AG10803 (cell line): ENCODE measurements at regions not wholly inside any gene's neighbourhood (a gene's known extent, or its start where the extent isn't known, plus 50 kb on each side); places are given as distances from the start of the nearest gene placed in this dataset.

ENCODE experiments used
- DNase-seq: peaks from one replicate; pipeline ENCODE4 v3.0.0; 2010; ENCODE audit warnings: low read depth
- H3K4me3 ChIP-seq: 2 replicates; pipeline ENCODE4 v1.5.1; 2011; ENCODE audit warnings: mild to moderate bottlenecking, low read length, control low read depth
- TF ChIP-seq, protein P1 (sequence below): conservative IDR thresholded peaks from 2 replicates; pipeline ENCODE4 v1.5.1; 2011; ENCODE audit warnings: mild to moderate bottlenecking, low read length, control low read depth, inconsistent platforms

DNA sequence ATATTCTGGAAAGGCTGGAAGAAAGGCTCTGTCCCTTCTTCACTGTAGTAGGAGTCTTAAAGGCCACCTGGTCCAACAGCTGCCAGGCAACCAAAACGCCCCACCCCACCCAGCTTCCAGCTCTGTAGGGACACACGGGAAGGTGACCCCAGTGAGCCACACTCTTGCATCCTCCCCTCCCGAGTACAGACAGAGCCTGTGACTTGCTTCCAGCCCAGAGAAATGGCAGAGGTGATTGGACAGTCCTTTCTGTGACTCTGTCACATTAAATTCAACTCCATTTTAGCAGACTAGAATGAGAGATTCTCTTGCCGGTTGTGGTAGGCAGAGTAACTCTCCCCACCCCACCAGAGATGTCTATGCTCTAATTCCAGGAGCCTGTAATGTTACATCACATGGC lies 226.2 kb upstream of the ARID1B start:
- no peak overlapping the region for H3K4me3 ChIP-seq
- DNase-seq = no peak
- TF ChIP-seq, protein P1, sequence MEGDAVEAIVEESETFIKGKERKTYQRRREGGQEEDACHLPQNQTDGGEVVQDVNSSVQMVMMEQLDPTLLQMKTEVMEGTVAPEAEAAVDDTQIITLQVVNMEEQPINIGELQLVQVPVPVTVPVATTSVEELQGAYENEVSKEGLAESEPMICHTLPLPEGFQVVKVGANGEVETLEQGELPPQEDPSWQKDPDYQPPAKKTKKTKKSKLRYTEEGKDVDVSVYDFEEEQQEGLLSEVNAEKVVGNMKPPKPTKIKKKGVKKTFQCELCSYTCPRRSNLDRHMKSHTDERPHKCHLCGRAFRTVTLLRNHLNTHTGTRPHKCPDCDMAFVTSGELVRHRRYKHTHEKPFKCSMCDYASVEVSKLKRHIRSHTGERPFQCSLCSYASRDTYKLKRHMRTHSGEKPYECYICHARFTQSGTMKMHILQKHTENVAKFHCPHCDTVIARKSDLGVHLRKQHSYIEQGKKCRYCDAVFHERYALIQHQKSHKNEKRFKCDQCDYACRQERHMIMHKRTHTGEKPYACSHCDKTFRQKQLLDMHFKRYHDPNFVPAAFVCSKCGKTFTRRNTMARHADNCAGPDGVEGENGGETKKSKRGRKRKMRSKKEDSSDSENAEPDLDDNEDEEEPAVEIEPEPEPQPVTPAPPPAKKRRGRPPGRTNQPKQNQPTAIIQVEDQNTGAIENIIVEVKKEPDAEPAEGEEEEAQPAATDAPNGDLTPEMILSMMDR = no peak

DNA sequence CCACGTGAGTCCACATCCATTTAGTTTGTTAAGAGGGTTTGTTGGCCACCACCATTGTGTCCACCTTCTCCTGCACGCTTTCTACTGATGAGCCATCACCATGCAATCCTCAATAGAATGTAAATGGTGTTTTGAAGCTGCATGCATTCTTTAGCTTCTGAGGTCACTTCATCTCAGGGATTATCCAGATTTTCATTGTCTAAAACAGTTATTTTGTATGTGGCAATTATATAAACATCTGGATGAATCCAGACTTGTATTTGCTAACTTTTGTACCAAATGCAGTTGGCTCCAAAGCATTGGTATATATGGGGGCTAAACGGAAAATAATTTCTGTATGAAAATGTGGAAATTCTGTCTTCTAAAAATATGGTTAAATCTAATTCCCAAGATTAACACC lies 231.2 kb upstream of the ARID1B start:
- TF ChIP-seq, protein P1 = no peak
- DNase-seq = peak; percentile 13
- no peak overlapping the region for H3K4me3 ChIP-seq

DNA sequence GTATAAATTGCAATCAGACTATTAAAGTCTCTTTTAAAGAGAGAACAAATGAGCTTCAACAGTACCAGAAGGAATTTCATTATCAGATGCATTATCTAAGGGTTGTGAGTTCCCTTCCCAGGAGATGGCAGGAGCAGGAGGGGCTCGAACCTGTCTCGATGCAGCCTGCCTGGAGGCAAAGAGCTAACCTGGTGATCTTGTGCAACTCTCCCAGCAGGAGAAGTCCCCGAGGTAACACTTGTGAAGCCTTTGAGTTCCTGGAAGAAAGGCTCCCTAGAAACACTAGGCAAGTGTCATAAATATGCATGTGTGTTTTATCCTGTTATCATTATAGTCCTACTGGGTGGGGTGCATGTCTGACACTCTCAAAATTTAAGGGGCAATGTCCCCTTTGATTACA lies 232.2 kb upstream of the ARID1B start:
- no peak overlapping the region for H3K4me3 ChIP-seq
- TF ChIP-seq, protein P1 = no peak
- no peak for DNase-seq

DNA sequence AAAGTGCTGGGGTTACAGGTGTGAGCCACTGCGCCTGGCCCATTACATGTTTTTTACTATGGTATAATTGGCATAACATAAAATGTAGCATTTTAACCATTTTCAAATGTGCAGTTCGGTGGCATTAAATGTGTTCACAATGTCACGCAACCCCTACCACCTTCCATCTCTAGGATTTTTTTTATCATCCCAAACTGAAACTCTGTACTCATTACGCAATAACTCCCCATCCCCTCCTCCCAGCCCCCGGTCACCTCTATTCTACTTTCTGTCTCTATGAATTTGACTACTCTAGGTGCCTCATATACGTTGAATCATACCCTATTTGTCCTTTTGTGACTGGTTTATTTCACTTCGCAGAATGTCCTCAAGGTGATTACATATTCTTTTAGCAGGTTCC lies 233.1 kb upstream of the ARID1B start:
- no peak for DNase-seq
- TF ChIP-seq, protein P1 = no peak
- H3K4me3 ChIP-seq = no peak overlapping the region

DNA sequence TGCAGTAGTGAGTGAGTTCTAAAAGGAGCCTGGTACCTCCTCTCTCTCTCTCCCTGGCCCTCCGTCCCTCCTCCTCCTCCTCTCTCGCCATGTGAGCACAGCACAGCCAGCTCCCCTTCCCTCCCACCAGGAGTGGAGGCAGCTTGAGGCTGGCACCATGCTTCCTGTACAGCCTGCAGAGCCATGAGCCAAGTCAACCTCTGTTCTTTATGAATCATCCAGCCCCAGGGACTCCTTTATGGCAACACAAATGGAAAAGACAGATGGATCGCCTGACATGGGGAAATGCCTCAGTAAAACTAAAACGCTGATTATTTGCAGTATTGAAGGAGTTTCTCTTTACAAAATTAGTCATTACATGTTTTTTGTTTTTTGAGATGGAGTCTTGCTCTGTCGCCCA lies 233.7 kb upstream of the ARID1B start:
- TF ChIP-seq, protein P1 = no peak

DNA sequence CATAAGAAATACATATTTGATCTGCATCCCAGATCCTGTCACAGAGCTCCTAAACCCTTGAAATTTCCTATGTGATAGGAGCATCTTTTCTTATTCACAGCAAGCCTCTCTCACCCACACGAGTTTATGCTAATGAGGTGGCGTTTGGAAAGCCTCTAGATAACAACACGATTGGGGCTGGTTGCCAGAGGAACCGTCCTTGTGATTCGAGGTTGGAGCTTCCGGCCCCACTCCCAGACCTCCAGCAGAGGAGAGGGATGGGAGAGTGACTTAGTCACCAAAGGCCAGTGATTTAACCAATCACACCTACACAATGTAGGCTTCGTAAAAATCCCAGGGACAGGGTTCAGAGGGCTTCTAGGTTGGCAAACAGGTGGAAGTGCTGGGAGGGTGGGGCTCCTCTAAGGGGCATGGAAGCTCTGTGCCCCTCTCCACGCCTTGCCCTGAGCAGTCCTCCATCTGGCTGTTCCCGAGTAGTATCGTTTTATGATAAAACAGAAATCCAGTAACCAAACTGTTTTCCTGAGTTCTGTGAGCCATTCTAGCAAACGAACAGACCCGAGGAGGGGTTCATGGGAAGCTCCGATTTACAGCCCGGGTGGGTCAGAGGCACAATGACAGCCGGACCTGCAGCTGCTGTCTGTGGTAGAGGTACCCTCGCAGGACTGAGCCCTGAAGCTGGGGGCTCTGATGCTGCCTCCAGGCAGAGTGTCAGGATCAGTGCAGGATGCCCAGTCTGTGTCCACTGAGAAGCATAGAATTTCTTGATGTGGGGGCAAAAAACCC lies 238.1 kb upstream of the ARID1B start:
- DNase-seq = no peak
- TF ChIP-seq, protein P1 = no peak
- H3K4me3 ChIP-seq = no peak overlapping the region

More for the DNA sequence above, 233.7 kb upstream of the ARID1B start:
- no peak overlapping the region for H3K4me3 ChIP-seq
- DNase-seq = no peak

DNA sequence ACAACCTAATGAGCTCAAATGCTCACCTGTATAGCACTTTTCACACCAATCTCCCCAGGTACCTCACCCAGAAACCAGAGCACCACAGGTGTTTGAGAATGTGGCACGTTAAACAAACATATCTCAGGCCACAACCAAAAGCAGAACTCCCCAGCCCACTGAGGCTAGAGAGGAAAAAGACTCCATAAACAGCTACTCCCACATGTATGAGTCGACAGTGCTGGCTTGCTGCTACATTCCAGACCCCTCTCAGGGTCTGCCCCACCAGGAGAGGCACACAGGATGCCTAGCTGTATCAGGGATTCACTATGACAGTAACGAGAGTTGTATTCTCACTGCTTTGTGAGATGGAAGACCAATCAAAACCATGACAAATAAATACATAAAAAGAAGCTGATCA lies 242.6 kb upstream of the ARID1B start:
- DNase-seq = no peak
- TF ChIP-seq, protein P1 = no peak
- H3K4me3 ChIP-seq = no peak overlapping the region
